GM18505 (cell line): ENCODE measurements at regions not wholly inside any gene's neighbourhood (a gene's known extent, or its start where the extent isn't known, plus 50 kb on each side); places are given as distances from the start of the nearest gene placed in this dataset.
"Not testable (repeated sequence)": the region's sequence is repeated elsewhere in the genome, so short reads cannot be mapped to it uniquely, and the experiment has no call there.

Experiments used
- ATAC-seq: cut with Tn5 transposase; IDR thresholded peaks from one replicate; pipeline ENCODE4 v1.9.1; 2021; ENCODE audit not compliant: unreplicated experiment
- POLR2A ChIP-seq: IDR thresholded peaks from 4 replicates; pipeline ENCODE4 v1.6.1; 2011; ENCODE audit warnings: borderline replicate concordance; ENCODE audit not compliant: insufficient read depth, insufficient read length; ENCODE audit errors: extremely low read depth

- ATAC-seq = no peak
- no peak for TF ChIP-seq POLR2A
Measured at GRCh38 chr2:129912066-129912820, 67.2 kb upstream of the RAB6C start.

GRCh38 chr2:129912871-129913694, 66.4 kb upstream of the RAB6C start:
- TF ChIP-seq POLR2A = no peak
- ATAC-seq = no peak

- ATAC-seq = no peak
Measured at GRCh38 chr2:129913695-129914495, 65.6 kb upstream of the RAB6C start.

GRCh38 chr2:129914538-129915302, 64.7 kb upstream of the RAB6C start:
- ATAC-seq = no peak
- no peak for TF ChIP-seq POLR2A

More at GRCh38 chr2:129913695-129914495, 65.6 kb upstream of the RAB6C start:
- TF ChIP-seq POLR2A = no peak

- TF ChIP-seq POLR2A = no peak
- ATAC-seq = no peak
Measured at GRCh38 chr2:129915303-129915840, 64.1 kb upstream of the RAB6C start.

GRCh38 chr2:129918604-129919003, 60.9 kb upstream of the RAB6C start:
- ATAC-seq = no peak
- TF ChIP-seq POLR2A = no peak

GRCh38 chr2:129922571-129923264, 56.7 kb upstream of the RAB6C start:
- no peak for ATAC-seq
- TF ChIP-seq POLR2A = no peak

- ATAC-seq = no peak
- TF ChIP-seq POLR2A = no peak
Measured at GRCh38 chr2:129923265-129924091, 56.0 kb upstream of the RAB6C start.

- ATAC-seq = not testable (repeated sequence)
Measured at GRCh38 chr2:129924115-129924514, 55.4 kb upstream of the RAB6C start.

GRCh38 chr2:129925381-129925780, 54.1 kb upstream of the RAB6C start:
- no peak for TF ChIP-seq POLR2A
- no peak for ATAC-seq

- TF ChIP-seq POLR2A = no peak
- ATAC-seq = no peak
Measured at GRCh38 chr2:129927696-129928095, 51.8 kb upstream of the RAB6C start.
